ENCODE measurements at regions not wholly inside any gene's neighbourhood (a gene's known extent, or its start where the extent isn't known, plus 50 kb on each side); places are given as distances from the start of the nearest gene placed in this dataset.

DNA sequence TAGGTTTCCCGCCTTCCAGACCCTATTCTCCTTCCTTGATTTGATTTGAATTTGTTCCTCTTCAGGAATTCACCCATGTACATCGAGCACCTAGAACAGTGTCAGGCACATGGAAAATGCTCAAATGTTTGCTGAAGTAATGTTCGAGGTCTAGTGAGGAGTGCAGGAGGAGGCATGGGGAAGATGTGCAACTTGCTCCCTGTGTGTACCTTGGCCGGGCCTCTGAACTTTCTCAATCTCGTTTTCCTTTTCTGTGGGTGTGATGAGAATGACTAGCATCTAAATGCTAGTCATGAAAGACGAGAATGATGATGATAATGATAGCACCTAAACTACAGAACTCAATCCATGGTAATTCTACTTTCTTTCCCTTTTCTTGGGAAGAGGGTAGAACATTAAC is 279.1 kb upstream of the PLET1 start:
- no peak overlapping the region for H3K27ac Mint-ChIP-seq (ENCODE audit: unreplicated experiment)
- H3K36me3 Mint-ChIP-seq (ENCODE audit: low read depth): no peaks in the 10 kb centered on the region
- H3K9me3 Mint-ChIP-seq: peaks cover 12% of the 10 kb centered on the region
- DNase-seq (ENCODE audit: low read depth, low spot score): no peak
- no peak for TF ChIP-seq CTCF (conservative IDR thresholded peaks at IDR 0.05)
- H3K27me3 Mint-ChIP-seq (ENCODE audit: low read depth): peaks cover 4% of the 10 kb centered on the region
- peaks cover 10% of the 10 kb centered on the region for H3K4me1 Mint-ChIP-seq
- no peak overlapping the region for H3K4me3 Mint-ChIP-seq

DNA sequence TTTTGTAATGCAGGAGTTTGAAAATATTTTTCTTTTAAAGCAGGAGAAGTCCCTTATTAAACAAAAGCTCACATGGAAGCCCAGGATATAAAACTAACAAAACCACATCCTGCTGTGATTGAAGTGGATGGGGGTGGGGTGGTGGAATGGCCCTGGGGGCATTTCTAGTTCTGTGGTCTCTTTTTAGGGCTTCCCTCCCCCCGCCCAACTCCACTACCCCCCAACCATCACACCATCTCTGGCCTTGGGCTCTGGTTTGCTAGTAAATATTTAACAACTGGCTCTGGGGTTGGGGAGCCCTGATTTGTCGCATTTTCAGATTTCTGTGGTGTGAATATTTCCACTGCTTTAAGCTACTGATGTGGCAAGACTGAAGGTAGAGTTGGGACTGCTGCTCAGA is 279.6 kb upstream of the PLET1 start:
- peaks cover 12% of the 10 kb centered on the region for H3K9me3 Mint-ChIP-seq
- no peaks in the 10 kb centered on the region for H3K36me3 Mint-ChIP-seq (ENCODE audit: low read depth)
- no peak overlapping the region for H3K27ac Mint-ChIP-seq (ENCODE audit: unreplicated experiment)
- no peak for TF ChIP-seq CTCF (conservative IDR thresholded peaks at IDR 0.05)
- DNase-seq (ENCODE audit: low read depth, low spot score): no peak
- peaks cover 10% of the 10 kb centered on the region for H3K4me1 Mint-ChIP-seq
- no peak overlapping the region for H3K4me3 Mint-ChIP-seq
- H3K27me3 Mint-ChIP-seq (ENCODE audit: low read depth): peaks cover 4% of the 10 kb centered on the region

DNA sequence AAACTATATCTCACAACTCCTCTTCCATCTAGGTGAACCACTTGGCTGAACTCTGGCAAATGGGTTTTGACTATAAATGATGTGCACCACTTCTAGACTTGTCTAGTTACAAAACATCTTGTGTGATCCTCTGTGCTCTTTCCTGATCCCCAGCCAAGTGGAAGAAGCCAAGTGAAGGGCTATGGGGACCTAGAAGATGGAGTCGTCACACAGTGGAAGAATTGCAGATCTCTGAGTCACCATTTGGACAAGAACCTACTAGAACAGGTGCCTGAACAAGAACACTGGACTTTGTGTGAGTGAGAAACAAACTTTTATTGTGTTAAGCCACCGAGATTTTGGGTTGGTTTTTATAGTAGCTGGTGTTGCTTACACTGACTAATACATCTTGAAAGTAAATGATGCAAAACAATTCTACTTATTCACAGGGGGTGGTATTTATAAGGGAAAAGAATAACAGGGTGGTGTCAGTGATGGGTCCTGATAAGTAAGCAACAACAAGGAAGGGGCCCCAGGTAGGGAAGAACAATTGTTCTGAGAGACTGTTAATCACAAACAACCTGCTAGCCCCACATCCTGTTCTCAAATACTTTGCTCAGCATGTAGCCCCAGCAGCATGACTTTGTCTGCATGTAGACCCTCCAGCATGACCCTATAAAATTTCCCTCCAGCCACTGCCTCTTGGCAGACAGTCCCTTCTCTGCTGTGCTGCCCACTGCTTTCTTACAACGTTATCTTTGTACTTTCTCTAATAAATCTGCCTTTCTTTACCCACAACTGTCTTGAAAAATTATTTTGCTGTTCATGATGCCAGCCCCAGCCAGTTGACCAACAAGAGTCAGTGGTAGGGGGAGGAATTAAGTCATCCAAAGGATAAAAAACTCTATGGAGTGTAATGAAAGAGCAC is 280.7 kb upstream of the PLET1 start:
- no peak overlapping the region for H3K27ac Mint-ChIP-seq (ENCODE audit: unreplicated experiment)
- H3K27me3 Mint-ChIP-seq (ENCODE audit: low read depth): no peaks in the 10 kb centered on the region
- H3K36me3 Mint-ChIP-seq (ENCODE audit: low read depth): no peaks in the 10 kb centered on the region
- no peak for TF ChIP-seq CTCF (conservative IDR thresholded peaks at IDR 0.05)
- no peak for DNase-seq (ENCODE audit: low read depth, low spot score)
- peaks cover 10% of the 10 kb centered on the region for H3K4me1 Mint-ChIP-seq
- peaks cover 12% of the 10 kb centered on the region for H3K9me3 Mint-ChIP-seq
- no peak overlapping the region for H3K4me3 Mint-ChIP-seq

DNA sequence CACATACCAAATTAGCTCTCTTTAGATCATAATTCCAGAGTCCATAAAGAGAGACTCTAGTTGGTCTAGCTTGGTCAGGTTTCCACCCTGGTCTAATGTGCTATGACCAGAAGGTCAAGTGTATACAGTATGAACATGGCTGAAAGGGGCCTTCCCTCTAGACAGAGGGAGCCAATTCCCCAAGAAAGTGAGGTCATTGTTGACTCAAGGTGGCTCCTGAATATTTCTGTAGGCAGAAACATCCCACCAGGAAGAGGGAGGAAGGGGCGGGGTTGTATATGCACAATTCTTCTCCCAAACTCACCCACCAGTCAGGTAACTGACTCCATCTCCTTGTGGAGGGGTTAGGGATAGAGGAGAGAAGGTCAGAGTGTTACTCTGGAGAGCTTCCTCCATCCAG is 281.8 kb upstream of the PLET1 start:
- no peaks in the 10 kb centered on the region for H3K27me3 Mint-ChIP-seq (ENCODE audit: low read depth)
- no peaks in the 10 kb centered on the region for H3K36me3 Mint-ChIP-seq (ENCODE audit: low read depth)
- TF ChIP-seq CTCF (conservative IDR thresholded peaks at IDR 0.05): no peak
- H3K4me3 Mint-ChIP-seq: no peak overlapping the region
- peaks cover 10% of the 10 kb centered on the region for H3K4me1 Mint-ChIP-seq
- no peak overlapping the region for H3K27ac Mint-ChIP-seq (ENCODE audit: unreplicated experiment)
- peaks cover 12% of the 10 kb centered on the region for H3K9me3 Mint-ChIP-seq
- DNase-seq (ENCODE audit: low read depth, low spot score): no peak

DNA sequence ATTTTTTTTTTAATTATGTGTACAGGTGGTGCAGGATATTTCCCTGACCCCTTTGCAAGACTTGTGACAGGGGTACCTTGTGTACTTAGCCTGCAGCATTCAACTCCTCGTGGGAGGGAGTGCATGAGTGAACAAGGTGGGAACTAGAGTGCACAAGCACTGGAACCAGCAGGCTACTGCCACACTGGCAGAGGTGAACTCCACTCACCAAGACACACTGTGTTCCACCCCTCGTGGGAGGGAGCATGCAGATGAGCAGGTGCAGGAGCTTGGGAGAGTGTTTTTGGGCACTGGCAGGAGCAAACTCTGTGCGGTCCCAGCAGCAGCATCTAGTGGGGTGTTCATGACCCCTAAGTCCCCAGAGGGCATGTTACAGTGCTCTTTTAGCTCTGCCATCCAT is 282.7 kb upstream of the PLET1 start:
- Mint-ChIP-seq H3K27me3 (ENCODE audit: low read depth) (no peaks in the 10 kb centered on the region), H3K27ac (ENCODE audit: unreplicated experiment) (no peak overlapping the region), H3K4me1 (peaks cover 10% of the 10 kb centered on the region), H3K4me3 (no peak overlapping the region), H3K9me3 (peaks cover 12% of the 10 kb centered on the region), H3K36me3 (ENCODE audit: low read depth) (no peaks in the 10 kb centered on the region)
- no peak for DNase-seq (ENCODE audit: low read depth, low spot score)
- TF ChIP-seq CTCF (conservative IDR thresholded peaks at IDR 0.05): no peak

Data from neural crest cell (in vitro differentiated cells).